Endodermal cell (in vitro differentiated cells): ENCODE measurements at regions not wholly inside any gene's neighbourhood (a gene's known extent, or its start where the extent isn't known, plus 50 kb on each side); places are given as distances from the start of the nearest gene placed in this dataset.

Experiments used
- DNase-seq: peaks from one replicate; pipeline ENCODE4 v3.0.0-alpha.2; 2017
- H3K27ac ChIP-seq: 2 replicates; pipeline ENCODE4 v1.5.1; 2013; ENCODE audit warnings: mild to moderate bottlenecking, low read depth, low read length, moderate library complexity
- H3K27me3 ChIP-seq: 2 replicates; pipeline ENCODE4 v1.6.1; 2013; ENCODE audit warnings: mild to moderate bottlenecking, low read length, moderate library complexity; ENCODE audit not compliant: insufficient read depth, control insufficient read depth, poor library complexity, severe bottlenecking
- H3K36me3 ChIP-seq: 2 replicates; pipeline ENCODE4 v1.7.0; 2013; ENCODE audit warnings: mild to moderate bottlenecking, low read length, moderate library complexity; ENCODE audit not compliant: control insufficient read depth, insufficient read depth
- H3K4me1 ChIP-seq: one replicate; pipeline ENCODE4 v1.7.0; 2013; ENCODE audit warnings: low read length; ENCODE audit not compliant: control insufficient read depth, insufficient read depth
- H3K4me3 ChIP-seq: 2 replicates; pipeline ENCODE4 v1.5.1; 2013; ENCODE audit warnings: mild to moderate bottlenecking, low read length, moderate library complexity
- H3K9ac ChIP-seq: 2 replicates; pipeline ENCODE4 v1.6.1; 2013; ENCODE audit warnings: mild to moderate bottlenecking, low read length, moderate library complexity; ENCODE audit not compliant: poor library complexity, severe bottlenecking; ENCODE audit errors: extremely low read depth
- H3K9me3 ChIP-seq: 2 replicates; pipeline ENCODE4 v1.6.1; 2013; ENCODE audit warnings: mild to moderate bottlenecking, low read length, moderate library complexity; ENCODE audit not compliant: control insufficient read depth
- H3K27ac Mint-ChIP-seq: 2 replicates; pipeline ENCODE4 v1.8.0; 2020; ENCODE audit warnings: mixed read lengths
- H3K27me3 Mint-ChIP-seq: 2 replicates; pipeline ENCODE4 v1.8.0; 2021; ENCODE audit warnings: mild to moderate bottlenecking, mixed read lengths; ENCODE audit not compliant: insufficient read depth
- H3K36me3 Mint-ChIP-seq: 2 replicates; pipeline ENCODE4 v1.8.0; 2020; ENCODE audit warnings: low read depth, mixed read lengths
- H3K4me1 Mint-ChIP-seq: 2 replicates; pipeline ENCODE4 v1.8.0; 2020; ENCODE audit warnings: mixed read lengths
- H3K4me3 Mint-ChIP-seq: 2 replicates; pipeline ENCODE4 v1.8.0; 2020; ENCODE audit warnings: mild to moderate bottlenecking, moderate library complexity, mixed read lengths
- H3K9me3 Mint-ChIP-seq: 2 replicates; pipeline ENCODE4 v1.8.0; 2020; ENCODE audit warnings: mild to moderate bottlenecking, mixed read lengths
- CTCF ChIP-seq: fragments of 200-600 bp; sonication (generic); conservative IDR thresholded peaks from 2 replicates; pipeline ENCODE4 v1.5.0; 2021; ENCODE audit warnings: antibody characterized with exemption, mild to moderate bottlenecking
- WGBS, 2 experiments: methylation state at CpG; one replicate each; pipeline versions ENCODE4 v1.1.5 to v1.1.7; 2013; ENCODE audit warnings: missing lambda C conversion rate in 2 of 2, mixed read lengths in 1 of 2; ENCODE audit not compliant: insufficient coverage in 1 of 2, insufficient read length in 1 of 2; 5-methylcytosine and 5-hydroxymethylcytosine counted together

DNA sequence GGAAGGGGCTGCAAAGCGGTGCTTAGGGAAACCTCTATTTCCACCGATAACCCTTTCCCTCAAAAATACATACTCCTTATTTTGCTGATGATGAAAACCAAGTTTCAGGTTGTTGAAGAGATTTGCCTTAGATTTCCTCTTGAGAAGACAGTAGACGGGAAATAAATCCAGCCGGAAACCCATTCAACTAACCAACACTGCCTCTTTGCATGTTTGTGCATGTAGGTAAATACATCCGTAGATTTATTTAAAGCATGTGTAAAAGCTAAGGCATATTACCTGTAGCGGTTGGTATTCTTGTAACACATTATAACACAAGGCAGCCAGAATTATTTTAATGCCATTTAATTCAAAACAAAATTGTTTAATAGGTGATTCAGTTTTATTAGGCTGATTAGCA, 136.3 kb upstream of the SLC22A23 start:
- no peak overlapping the region for H3K27ac ChIP-seq
- no peaks in the 10 kb centered on the region for H3K36me3 ChIP-seq
- no peaks in the 10 kb centered on the region for H3K27me3 Mint-ChIP-seq
- 92 to 100% methylated on average over 2 to 5 of the region's 6 CpGs for WGBS, 2 experiments
- H3K9me3 Mint-ChIP-seq, result no peaks in the 10 kb centered on the region
- no peak overlapping the region for H3K4me3 Mint-ChIP-seq
- no peak overlapping the region for H3K9ac ChIP-seq
- no peak for TF ChIP-seq CTCF
- no peaks in the 10 kb centered on the region for H3K27me3 ChIP-seq
- H3K36me3 Mint-ChIP-seq, result no peaks in the 10 kb centered on the region
- H3K4me1 Mint-ChIP-seq, result no peaks in the 10 kb centered on the region
- no peak overlapping the region for H3K4me3 ChIP-seq
- no peaks in the 10 kb centered on the region for H3K9me3 ChIP-seq
- no peak for DNase-seq
- no peak overlapping the region for H3K27ac Mint-ChIP-seq
- H3K4me1 ChIP-seq, result no peaks in the 10 kb centered on the region

- H3K27ac Mint-ChIP-seq, result no peak overlapping the region
- Histone ChIP-seq H3K27me3 (no peaks in the 10 kb centered on the region), H3K4me3 (no peak overlapping the region), H3K9me3 (peaks cover 6% of the 10 kb centered on the region), H3K36me3 (no peaks in the 10 kb centered on the region), H3K4me1 (no peaks in the 10 kb centered on the region), H3K9ac (no peak overlapping the region), H3K27ac (no peak overlapping the region)
- no peaks in the 10 kb centered on the region for H3K4me1 Mint-ChIP-seq
- no peaks in the 10 kb centered on the region for H3K27me3 Mint-ChIP-seq
- 91 to 98% methylated on average over 4 to 7 of the region's 7 CpGs for WGBS, 2 experiments
- no peak overlapping the region for H3K4me3 Mint-ChIP-seq
- TF ChIP-seq CTCF, result no peak
- peaks cover 2% of the 10 kb centered on the region for H3K9me3 Mint-ChIP-seq
- no peaks in the 10 kb centered on the region for H3K36me3 Mint-ChIP-seq
- DNase-seq, result no peak
Measured at GRCh38 chr6:3592371-3592941, 135.6 kb upstream of the SLC22A23 start.

DNA sequence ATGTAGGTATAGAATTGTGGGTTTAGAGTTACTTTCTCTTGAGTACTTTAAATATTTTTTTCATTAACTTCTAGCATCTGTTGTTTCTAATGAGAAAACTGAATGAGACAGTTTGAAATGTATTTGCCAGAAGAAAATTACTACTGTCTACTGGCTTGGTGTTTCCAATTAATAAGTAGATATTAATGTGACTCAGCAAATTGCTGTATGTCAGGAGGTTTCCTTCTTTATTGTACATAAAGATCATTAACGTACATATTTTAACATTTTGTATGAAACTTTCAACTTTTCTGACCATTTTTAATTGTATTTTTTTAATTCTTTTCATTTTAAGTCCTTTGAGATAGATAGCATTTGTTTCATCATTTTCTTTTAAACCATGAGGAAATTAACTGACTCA, 135.1 kb upstream of the SLC22A23 start:
- H3K9ac ChIP-seq, result no peak overlapping the region
- no peaks in the 10 kb centered on the region for H3K36me3 ChIP-seq
- H3K9me3 ChIP-seq, result peaks cover 11% of the 10 kb centered on the region
- Mint-ChIP-seq H3K9me3 (peaks cover 5% of the 10 kb centered on the region), H3K36me3 (no peaks in the 10 kb centered on the region), H3K27me3 (no peaks in the 10 kb centered on the region), H3K27ac (no peak overlapping the region), H3K4me3 (no peak overlapping the region), H3K4me1 (no peaks in the 10 kb centered on the region)
- DNase-seq, result no peak
- no peaks in the 10 kb centered on the region for H3K27me3 ChIP-seq
- WGBS, 2 experiments, result no CpG with 5 or more reads among the region's 1 CpG
- TF ChIP-seq CTCF, result no peak
- H3K4me3 ChIP-seq, result no peak overlapping the region
- H3K4me1 ChIP-seq, result no peaks in the 10 kb centered on the region
- no peak overlapping the region for H3K27ac ChIP-seq
